Right lobe of liver (tissue), 6 donors: ENCODE measurements at regions not wholly inside any gene's neighbourhood (a gene's known extent, or its start where the extent isn't known, plus 50 kb on each side); places are given as distances from the start of the nearest gene placed in this dataset.

ENCODE experiments used
- ATAC-seq, 4 donors: fragments of 200-7000 bp; cut with Tn5 transposase; one replicate each; pipeline ENCODE4 v1.9.1; 2020; ENCODE audit warnings: mild to moderate bottlenecking in 4 of 4, moderate library complexity in 4 of 4
- DNase-seq, 3 donors: peaks; one replicate each; pipeline ENCODE4 v3.0.0-alpha.2; 2020
- H3K27ac ChIP-seq, 3 donors: fragments of 200-600 bp; one replicate each; pipeline ENCODE4 v1.8.0; 2022
- H3K27me3 ChIP-seq, 2 donors: fragments of 200-600 bp; one replicate each; pipeline ENCODE4 v1.8.0; 2022
- H3K36me3 ChIP-seq, 4 donors: fragments of 200-600 bp; sonication (generic) in 1 of 4; one replicate each; pipeline versions ENCODE4 v1.5.1 to v1.8.0; 2017 to 2022; ENCODE audit warnings: control low read depth in 1 of 4
- H3K4me1 ChIP-seq, 4 donors: fragments of 200-600 bp; sonication (generic) in 1 of 4; one replicate each; pipeline versions ENCODE4 v1.5.1 to v1.8.0; 2017 to 2022; ENCODE audit warnings: control low read depth in 1 of 4
- H3K4me3 ChIP-seq, 3 donors: fragments of 200-600 bp; one replicate each; pipeline ENCODE4 v1.8.0; 2022
- H3K9me3 ChIP-seq, 4 donors: fragments of 200-600 bp; sonication (generic) in 1 of 4; one replicate each; pipeline versions ENCODE4 v1.5.1 to v1.8.0; 2017 to 2022; ENCODE audit warnings: control low read depth in 1 of 4
- CTCF ChIP-seq, 4 donors: fragments of 200-600 bp in 3 of 4; fragments of 450-650 bp in 1 of 4; IDR thresholded peaks; one replicate each; pipeline versions ENCODE4 v1.5.1 to v1.8.0; 2016 to 2022; ENCODE audit warnings: antibody characterized with exemption in 4 of 4, mild to moderate bottlenecking in 2 of 4
- POLR2A ChIP-seq: fragments of 450-650 bp; IDR thresholded peaks from one replicate; pipeline ENCODE4 v1.6.1; 2017; ENCODE audit warnings: antibody characterized with exemption, mild to moderate bottlenecking
- WGBS: methylation state at CpG from one replicate; pipeline ENCODE4 v1.1.6; 2018; ENCODE audit warnings: low coverage, low lambda C conversion rate; ENCODE audit not compliant: insufficient coverage; ENCODE audit errors: missing lambda C conversion rate; 5-methylcytosine and 5-hydroxymethylcytosine counted together
- intact Hi-C, 2 donors: fragments of 100-400 bp; cut with DNase I; formaldehyde crosslinking; loops; one replicate each; pipeline versions ENCODE4 v1.11.2 to v1.14.1; 2022
- donor health status: DM: no; HTN: yes; CAD: no.
- donor health status: DM: no; HTN: no; CAD: no.
- donor health status: DM: no; HTN: no; CAD: no.
- donor health status: DM: no; HTN: yes; CAD: no.
- donor health status: DM: no; HTN: yes; CAD: no.

GRCh38 chr19:31503211-31503610, 154.0 kb upstream of the TSHZ3 start:
- 56% methylated on average over 6 of the region's 9 CpGs for WGBS
- no peak overlapping the region for H3K27ac ChIP-seq
- ATAC-seq = no peak
- no peak for DNase-seq
- no peak overlapping the region for H3K4me3 ChIP-seq
- no peaks in the 10 kb centered on the region for H3K36me3 ChIP-seq
- no peaks in the 10 kb centered on the region for H3K27me3 ChIP-seq
- no peaks in the 10 kb centered on the region for H3K9me3 ChIP-seq
- intact Hi-C loops = no loop called here
- no peaks in the 10 kb centered on the region for H3K4me1 ChIP-seq
- TF ChIP-seq POLR2A (no peak), CTCF (IDR thresholded peaks at IDR 0.05) (no peak)

GRCh38 chr19:31504221-31504620, 155.0 kb upstream of the TSHZ3 start:
- 8% methylated on average over 2 of the region's 2 CpGs for WGBS
- no peak for ATAC-seq
- Histone ChIP-seq H3K27me3 (no peaks in the 10 kb centered on the region), H3K4me3 (no peak overlapping the region), H3K36me3 (no peaks in the 10 kb centered on the region), H3K27ac (no peak overlapping the region), H3K4me1 (no peaks in the 10 kb centered on the region), H3K9me3 (no peaks in the 10 kb centered on the region)
- intact Hi-C loops = no loop called here
- no peak for DNase-seq
- TF ChIP-seq CTCF (IDR thresholded peaks at IDR 0.05) (no peak), POLR2A (no peak)

- ATAC-seq (no peak), DNase-seq (no peak)
- intact Hi-C loops = no loop called here
- Histone ChIP-seq H3K4me3 (no peak overlapping the region), H3K9me3 (no peaks in the 10 kb centered on the region), H3K4me1 (no peaks in the 10 kb centered on the region), H3K27ac (no peak overlapping the region), H3K36me3 (no peaks in the 10 kb centered on the region), H3K27me3 (no peaks in the 10 kb centered on the region)
- TF ChIP-seq CTCF (IDR thresholded peaks at IDR 0.05) = no peak
- WGBS = 60% methylated on average over 6 of the region's 6 CpGs
These were observed 156.3 kb upstream of the TSHZ3 start for GRCh38 chr19:31505596-31505910.

GRCh38 chr19:31506102-31506501, 156.9 kb upstream of the TSHZ3 start:
- DNase-seq (no peak), ATAC-seq (no peak)
- Histone ChIP-seq H3K9me3 (no peaks in the 10 kb centered on the region), H3K27me3 (no peaks in the 10 kb centered on the region), H3K4me3 (no peak overlapping the region), H3K4me1 (no peaks in the 10 kb centered on the region), H3K36me3 (no peaks in the 10 kb centered on the region), H3K27ac (no peak overlapping the region)
- no peak for TF ChIP-seq CTCF (IDR thresholded peaks at IDR 0.05)
- no peak for TF ChIP-seq POLR2A
- WGBS = 57% methylated on average over 8 of the region's 8 CpGs
- intact Hi-C loops = no loop called here

- 63% methylated on average over 10 of the region's 10 CpGs for WGBS
- Histone ChIP-seq H3K9me3 (no peaks in the 10 kb centered on the region), H3K4me3 (no peak overlapping the region), H3K27ac (no peak overlapping the region), H3K4me1 (no peaks in the 10 kb centered on the region), H3K36me3 (no peaks in the 10 kb centered on the region), H3K27me3 (no peaks in the 10 kb centered on the region)
- no peak for DNase-seq
- no peak for ATAC-seq
- intact Hi-C loops = no loop called here
- no peak for TF ChIP-seq POLR2A
- no peak for TF ChIP-seq CTCF (IDR thresholded peaks at IDR 0.05)
These were observed 161.4 kb upstream of the TSHZ3 start for GRCh38 chr19:31510635-31511034.
